ENCODE measurements at regions not wholly inside any gene's neighbourhood (a gene's known extent, or its start where the extent isn't known, plus 50 kb on each side); places are given as distances from the start of the nearest gene placed in this dataset.

DNA sequence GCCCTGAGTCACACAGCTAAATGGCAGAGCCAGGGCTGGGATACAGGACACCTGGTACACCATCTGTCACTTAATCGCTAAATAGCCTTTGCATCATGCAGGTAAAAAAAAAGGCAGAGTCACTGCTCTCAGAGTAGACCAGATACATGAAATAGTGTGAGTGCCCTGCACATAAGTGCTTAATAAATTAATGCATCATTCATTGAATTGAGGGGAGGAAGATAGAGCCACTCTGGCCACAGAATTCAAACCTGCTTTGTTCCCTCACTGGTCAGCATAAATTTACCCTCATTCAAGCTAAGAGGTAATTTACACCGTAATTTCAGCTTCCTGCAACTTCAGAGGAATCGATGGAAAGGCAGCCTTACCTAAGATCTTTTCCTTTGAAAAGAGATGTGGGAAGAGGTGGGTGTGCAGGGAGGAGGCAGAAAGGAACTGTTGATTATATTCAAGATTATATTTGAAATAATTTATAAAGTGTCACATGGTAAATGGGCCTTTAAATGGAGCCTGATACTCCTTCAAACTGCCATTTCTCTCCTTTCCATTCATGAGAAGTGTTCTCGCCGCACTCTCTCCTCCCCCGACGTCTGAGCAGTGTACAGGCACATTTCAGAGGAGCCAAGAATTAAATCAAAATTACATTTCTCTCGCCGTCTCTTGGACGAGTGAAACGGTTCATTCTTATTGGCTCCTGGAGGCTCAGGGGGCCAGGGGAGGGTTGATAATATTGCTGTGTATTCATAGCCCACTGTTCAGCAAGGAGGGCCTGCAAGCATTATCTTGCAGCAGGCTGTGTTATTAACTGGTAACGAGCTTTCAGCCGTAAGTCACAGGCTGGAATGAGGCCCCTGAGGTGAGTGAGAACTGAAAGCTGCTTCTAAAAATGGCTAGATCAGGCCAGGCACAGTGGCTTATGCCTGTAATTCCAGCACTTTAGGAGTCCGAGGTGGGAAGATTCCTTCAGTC, 52.2 kb upstream of the HMGXB4 start:
- intact Hi-C loops (cut with DNase I): no loop called here
- H3K27ac ChIP-seq: no peak overlapping the region
- H3K4me3 ChIP-seq: no peak overlapping the region
- no peaks in the 10 kb centered on the region for H3K36me3 ChIP-seq
- H3K27me3 ChIP-seq: no peaks in the 10 kb centered on the region
- H3K9me3 ChIP-seq: no peaks in the 10 kb centered on the region
- no peak for DNase-seq
- H3K4me1 ChIP-seq (ENCODE audit: insufficient read depth): no peaks in the 10 kb centered on the region
- 25 to 29% (median 25%) methylated on average over 14 of the region's 14 CpGs for WGBS, 3 donors
- no peak for TF ChIP-seq CTCF (IDR thresholded peaks at IDR 0.05)
- TF ChIP-seq EP300 (IDR thresholded peaks at IDR 0.05): no peak
- no peak for TF ChIP-seq POLR2A (IDR thresholded peaks at IDR 0.05)

DNA sequence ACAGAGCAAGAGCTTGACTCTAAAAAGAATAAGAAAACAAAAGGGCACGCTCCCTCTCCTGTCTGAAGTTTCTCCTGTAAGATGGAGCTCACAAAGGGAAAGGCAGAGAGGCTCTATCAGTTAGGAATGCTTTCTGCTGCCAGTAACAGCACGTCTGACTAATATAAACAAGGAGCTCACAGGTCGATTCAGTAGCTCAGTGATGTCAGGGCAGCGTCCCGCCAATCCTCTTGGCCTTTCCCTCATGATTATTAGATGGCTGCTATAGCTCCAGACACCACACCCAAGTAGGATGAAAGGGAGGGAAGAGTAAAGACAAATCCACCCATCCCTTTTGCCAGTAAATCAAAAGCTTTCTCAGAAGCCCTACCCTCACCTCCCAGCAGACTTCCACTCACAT, 51.3 kb upstream of the HMGXB4 start:
- no peak overlapping the region for H3K27ac ChIP-seq
- intact Hi-C loops (cut with DNase I): no loop called here
- H3K27me3 ChIP-seq: no peaks in the 10 kb centered on the region
- H3K4me1 ChIP-seq (ENCODE audit: insufficient read depth): no peaks in the 10 kb centered on the region
- TF ChIP-seq CTCF (IDR thresholded peaks at IDR 0.05) (no peak), POLR2A (IDR thresholded peaks at IDR 0.05) (no peak), EP300 (IDR thresholded peaks at IDR 0.05) (no peak)
- H3K4me3 ChIP-seq: no peak overlapping the region
- WGBS, 3 donors: 30 to 33% (median 31%) methylated on average over 5 of the region's 5 CpGs
- no peaks in the 10 kb centered on the region for H3K9me3 ChIP-seq
- H3K36me3 ChIP-seq: no peaks in the 10 kb centered on the region
- no peak for DNase-seq

- no peaks in the 10 kb centered on the region for H3K27me3 ChIP-seq
- no peaks in the 10 kb centered on the region for H3K4me1 ChIP-seq (ENCODE audit: insufficient read depth)
- intact Hi-C loops (cut with DNase I): no loop called here
- H3K4me3 ChIP-seq: no peak overlapping the region
- whole genome bisulfite sequencing, 3 donors: 88 to 90% (median 88%) methylated on average over 1 of the region's 1 CpG
- H3K27ac ChIP-seq: no peak overlapping the region
- H3K36me3 ChIP-seq: no peaks in the 10 kb centered on the region
- TF ChIP-seq CTCF (IDR thresholded peaks at IDR 0.05) (no peak), EP300 (IDR thresholded peaks at IDR 0.05) (no peak), POLR2A (IDR thresholded peaks at IDR 0.05) (no peak)
- H3K9me3 ChIP-seq: no peaks in the 10 kb centered on the region
- DNase-seq: no peak
Observed at GRCh38 chr22:35206889-35207288, 50.4 kb upstream of the HMGXB4 start.
